GM18520 (cell line): ENCODE measurements at regions not wholly inside any gene's neighbourhood (a gene's known extent, or its start where the extent isn't known, plus 50 kb on each side); places are given as distances from the start of the nearest gene placed in this dataset.
"Not testable (repeated sequence)": the region's sequence is repeated elsewhere in the genome, so short reads cannot be mapped to it uniquely, and the experiment has no call there.

Experiments used
- ATAC-seq: cut with Tn5 transposase; IDR thresholded peaks from one replicate; pipeline ENCODE4 v1.9.1; 2021; ENCODE audit not compliant: unreplicated experiment

DNA sequence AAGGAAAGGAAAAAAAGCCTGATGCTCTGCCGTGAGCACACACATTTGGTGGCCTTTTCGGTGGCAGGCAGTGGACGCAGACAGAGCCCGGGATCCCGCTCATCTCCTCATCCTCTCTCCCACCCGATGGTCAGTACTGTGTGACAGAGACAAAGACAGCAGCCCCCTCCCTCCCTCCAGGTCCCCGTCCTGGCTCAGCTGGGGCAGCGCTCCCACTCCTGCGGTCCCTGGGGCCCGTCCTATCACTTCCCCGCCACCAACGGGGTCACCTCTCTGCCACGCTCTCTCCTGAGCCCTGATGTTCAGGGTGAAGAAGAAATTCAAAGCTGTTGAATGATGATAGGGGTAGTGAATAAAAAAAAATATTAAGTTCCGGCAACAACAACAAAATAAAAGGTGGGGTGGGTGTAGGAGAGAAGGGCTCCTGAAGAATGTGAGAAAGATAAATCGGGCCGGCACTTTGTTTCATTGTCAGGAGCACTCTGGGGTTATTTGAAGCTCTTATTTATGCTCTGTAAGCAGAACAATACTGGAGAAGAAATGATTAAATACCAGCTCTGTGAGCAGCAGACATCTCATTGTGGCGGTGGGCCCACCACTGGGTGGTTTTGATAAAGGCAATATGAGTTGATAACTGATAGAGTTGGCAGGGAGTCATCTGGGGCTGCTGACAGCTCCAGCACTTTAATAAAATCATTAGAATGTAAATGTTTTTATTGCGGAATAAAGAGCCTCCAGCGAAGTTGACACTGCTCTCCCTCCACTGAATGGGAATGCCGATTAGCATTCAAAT, 417.7 kb downstream of the IRX1 start:
- no peak for ATAC-seq

DNA sequence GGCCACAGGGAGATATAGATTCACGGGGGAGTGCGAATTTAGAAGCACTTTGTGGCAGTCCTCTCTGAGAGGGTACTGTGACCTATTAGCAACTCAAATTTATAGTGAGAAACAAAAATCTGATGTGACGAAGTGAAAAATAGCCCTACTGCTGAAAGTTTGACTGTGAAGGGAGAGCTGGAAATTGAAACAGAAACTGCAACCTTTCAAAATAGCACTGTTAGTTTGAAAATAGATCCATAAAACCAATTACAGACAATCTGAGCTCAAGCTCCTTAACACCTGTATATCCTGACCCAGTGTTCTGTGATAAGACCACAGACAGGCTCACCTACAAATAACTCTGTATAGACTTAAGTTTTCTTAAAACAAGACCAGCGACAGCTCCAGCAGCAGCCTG, 420.1 kb downstream of the IRX1 start:
- ATAC-seq, result no peak

DNA sequence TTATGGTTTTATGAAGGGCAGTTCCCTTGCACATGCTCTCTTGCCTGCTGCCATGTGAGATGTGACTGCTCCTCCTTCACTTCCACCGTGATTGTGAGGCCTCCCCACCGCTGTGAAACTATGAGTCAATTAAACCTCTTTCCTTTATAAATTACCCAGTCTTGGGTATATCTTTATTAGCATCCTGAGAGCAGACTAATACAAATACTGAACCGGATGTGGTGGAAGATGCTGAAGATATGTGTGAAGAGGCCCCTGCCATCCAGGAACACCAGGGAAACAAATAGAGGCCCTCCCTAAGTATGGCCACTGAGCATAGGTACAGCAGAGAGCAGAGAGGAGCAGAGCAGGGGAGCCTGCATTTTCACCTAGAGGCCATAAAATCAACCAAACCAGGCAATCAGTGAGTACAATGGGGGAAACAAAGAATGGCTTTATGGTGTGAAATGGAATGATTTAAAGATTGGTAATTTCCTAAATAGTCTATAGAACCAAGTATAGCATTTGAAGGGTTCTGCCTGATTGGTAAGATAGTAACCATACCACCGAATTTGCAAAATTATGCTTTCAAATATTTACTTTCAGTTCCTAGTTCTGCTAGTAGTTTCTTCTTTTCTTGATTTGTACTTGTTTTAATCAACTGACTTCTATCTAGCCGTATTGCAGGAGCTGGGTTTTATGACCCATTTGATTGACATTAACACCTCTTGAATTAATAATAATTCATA, 421.6 kb downstream of the IRX1 start:
- ATAC-seq, result no peak

DNA sequence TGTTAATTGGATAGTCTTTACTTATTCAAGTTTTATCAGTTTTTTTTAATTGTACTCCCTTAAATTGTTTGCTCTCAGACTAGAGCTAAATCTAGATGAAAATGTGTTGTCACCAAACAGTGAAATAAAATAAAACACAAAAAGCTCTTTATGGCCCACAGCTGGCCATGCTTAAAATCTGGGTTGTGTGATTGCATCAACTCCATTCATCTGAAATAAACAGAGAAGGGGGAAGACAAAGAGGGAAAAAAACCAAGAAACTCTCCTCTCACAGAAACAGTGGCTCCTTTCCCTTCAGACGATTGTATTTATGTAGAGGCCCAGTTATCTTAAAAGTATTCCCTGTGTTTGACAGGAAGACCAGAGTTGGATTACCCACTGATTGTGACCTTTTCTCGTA, 422.4 kb downstream of the IRX1 start:
- ATAC-seq, result no peak

DNA sequence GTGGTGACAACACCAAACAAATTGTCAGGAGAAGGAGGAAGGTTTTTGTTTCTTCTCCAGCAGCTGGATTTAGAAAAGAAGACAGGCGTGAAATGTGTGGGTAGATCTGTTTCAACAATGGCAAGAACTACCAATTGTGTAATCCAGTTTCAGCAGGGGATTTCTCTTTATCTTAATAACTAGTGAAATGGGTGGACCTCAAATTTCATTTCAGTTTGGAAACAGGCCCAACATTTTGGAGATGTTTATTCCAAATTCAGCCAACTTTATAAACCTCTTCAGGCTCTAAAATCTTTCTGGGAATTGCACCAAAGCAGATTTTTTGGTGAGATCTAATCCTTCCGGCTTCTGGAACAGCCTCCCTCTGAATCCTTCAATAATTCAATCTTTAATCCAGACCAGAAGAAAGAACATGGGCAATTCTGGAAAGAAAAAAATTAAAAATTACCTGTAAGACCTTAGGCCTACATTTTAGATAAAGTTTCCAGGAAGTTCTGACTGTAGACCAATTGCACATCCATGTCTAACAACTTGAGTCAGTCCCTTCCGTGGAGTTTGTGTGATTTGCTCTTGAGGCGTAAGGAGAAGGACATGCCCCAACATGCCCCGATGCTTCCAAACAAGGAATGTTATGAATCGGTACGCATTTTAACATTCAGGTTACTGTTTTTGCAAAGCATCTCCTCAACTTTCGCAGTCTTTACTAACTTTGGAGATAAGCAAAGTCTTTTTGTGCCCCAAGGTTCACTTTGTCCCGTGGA, 423.6 kb downstream of the IRX1 start:
- ATAC-seq, result no peak

DNA sequence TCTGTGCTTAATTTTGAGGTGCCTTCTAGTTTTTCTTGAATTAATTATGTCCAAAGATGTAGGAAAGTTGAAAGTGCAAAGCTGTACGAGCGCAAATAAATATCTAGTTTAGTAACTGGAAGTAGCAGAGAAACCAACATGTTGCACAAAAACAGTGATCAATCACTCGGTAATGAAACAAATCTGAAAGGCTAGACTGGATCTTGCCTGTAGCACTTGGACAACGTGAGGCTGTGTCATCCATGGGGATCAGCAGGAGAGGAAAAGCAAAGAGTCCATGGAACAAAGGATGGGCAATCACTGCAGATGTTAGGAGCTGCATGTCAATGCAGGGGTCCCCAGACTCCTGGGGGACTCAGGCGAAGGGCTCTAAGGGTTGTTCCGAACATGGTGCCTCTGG, 424.2 kb downstream of the IRX1 start:
- no peak for ATAC-seq

DNA sequence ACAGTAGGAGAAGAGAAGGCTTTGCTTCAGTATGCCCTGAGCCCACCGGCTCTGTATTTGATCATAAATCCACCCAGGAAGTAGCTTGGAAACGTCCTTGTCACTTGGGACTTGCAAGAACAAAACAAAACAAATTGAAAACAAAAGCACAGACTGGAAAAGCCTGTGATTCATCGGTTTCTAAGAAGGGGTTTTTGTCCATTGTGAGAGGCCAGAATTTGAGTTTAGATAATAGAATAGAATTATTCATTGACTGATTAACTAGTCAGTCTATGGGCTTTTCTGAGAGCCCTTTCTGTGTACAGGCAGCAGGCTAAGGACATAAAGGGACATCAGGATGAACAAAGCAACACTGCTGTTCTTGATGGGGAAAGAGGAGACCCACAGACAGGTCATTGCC, 424.8 kb downstream of the IRX1 start:
- no peak for ATAC-seq

DNA sequence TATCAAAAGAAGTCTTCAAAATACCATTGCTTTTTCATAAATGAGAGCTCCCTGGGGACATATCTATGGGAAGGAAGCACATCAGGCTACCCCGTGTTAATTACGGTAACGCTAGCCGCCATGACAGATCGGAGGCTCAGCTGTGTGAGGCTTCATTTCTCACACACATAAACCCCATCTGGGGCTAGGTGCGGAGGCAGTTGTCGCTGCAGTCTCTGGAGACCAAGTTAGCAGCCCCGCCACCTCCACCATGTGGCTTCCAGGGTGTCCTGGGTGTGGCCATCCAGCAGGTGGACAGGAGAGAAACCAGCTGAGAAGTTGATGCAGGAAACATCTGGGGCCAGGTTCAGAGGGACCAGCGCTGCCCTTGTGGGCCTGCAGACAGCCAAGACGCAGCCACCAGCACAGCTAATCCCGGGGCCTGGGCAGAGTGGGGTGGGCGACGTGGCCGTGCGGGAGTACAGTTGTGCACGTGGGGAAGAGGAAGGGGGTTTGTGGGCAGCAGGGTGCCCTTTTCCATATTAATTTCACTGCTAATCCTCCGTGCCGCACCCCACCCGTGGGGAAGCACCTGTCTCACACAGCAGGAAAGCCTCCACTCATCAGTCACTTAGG, 426.5 kb downstream of the IRX1 start:
- ATAC-seq, result no peak

DNA sequence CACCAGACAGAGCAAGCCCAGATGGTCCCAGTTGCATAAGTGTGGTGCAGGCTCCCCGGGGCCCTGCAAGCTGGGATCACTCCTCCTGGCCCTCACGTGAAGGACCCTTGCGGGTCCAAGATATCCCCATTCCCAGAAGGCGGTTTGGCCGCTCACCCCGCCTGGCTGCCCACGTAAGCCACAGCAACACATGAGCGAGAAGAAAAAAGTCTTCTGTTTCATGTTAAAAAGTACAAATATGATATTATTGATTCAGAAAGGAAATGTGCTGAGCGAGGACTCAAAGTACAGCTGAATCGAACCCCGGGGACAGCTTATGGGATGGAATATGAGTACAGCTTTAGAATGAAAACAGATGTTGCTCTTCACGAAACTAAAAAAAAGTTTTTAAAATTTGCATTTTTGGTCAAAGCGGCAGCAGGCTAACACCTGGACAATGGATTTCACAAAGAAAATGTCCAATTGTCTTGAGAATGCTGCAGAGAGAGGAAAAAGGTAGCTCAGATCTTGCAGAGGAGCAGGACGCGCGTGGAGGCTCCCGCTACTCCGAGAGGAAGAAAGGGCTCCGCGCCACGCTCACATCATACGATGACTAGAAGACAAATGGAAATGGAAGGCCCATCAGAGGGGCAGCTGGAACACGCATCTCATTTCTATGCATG, 427.6 kb downstream of the IRX1 start:
- no peak for ATAC-seq

DNA sequence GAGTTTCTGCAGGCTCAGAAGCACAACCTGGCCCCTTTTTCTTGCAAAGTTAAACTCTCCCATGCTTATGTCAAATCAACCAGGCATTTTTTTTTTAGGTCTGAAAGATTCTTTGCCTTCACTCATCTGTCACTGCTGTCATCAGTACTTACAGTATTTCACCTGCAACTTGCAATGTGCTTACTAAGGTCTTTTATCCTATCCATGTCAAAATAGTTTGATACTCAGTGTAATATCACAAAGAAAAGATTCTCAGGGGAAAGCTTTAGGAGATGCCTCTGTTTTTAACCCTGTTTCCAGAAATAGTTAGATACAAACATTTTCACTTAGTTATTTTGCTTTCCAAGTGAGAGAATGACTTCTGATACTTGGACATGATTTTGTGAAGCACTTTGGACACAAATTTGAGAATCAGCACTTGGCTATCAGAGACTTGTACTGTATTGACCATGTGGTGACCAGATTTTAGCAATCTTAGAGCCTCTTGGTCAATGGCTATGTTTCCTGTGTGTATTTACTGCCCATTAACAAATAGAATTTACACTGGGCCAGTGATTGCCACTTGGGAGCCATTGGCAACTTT, 428.2 kb downstream of the IRX1 start:
- ATAC-seq, result no peak

DNA sequence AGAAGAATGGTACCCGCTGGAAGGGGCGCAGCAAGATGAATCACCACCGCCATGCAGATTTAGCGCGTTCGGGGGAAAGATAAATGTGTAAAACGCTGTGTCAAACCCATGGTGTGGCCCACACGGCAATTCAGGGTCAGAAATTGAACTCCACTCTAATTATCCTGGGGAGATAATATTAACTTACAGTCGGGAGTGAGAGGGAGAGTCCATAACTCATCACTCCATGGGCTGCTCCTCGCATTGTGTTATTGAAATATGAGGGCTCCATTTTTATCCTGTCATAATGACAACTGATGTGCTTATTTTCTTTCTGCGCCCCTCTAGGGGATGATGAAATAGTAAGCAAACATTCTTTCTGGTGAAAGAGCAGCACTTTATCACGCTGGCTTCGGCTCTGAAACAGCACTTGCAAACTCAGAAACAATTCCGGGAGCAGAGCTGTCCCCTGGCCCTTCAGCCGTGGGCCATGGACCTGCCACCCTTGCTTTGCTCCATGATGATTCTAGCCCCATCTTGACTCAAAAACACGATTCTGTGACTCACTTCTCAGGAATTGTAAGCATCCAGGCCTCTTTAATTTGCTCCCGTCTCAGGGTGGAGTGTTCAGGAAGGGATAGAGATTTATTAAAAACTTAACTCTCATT, 431.6 kb downstream of the IRX1 start:
- no peak for ATAC-seq

DNA sequence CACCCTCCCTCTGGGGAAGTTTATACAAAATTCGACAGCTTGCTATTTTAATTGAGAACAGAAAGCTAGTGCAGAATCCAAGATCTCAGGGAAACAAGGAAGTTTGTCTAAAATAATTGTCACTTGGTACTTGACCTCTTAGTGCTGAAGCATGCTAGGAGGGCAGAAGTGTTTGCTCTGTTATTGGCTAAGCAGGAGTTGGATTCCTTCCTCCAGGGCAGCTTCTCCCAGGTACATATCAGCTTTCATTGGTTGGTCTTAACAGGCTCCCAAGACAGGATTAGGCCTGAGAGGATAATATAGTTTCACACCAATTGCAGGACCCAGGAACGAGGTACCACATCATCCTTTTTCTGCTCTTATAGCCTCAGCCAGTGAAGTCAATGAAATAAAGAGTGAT, 432.8 kb downstream of the IRX1 start:
- ATAC-seq, result no peak

DNA sequence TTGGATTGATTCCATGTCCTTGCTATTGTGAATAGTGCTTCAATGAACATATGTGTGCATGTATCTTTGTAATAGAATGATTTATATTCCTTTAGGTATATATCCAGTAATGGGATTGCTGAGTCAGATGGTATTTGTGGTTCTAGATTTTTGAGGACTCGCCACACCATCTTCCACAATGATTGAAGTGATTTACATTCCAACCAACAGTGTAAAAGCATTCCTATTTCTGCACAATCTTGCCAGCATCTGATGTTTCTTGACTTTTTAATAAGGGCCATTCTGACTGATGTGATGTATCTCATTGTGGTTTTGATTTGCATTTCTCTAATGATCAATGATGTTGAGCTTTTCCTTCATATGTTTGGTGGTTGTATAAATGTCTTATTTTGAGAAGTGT, 437.9 kb downstream of the IRX1 start:
- not testable (repeated sequence) for ATAC-seq

DNA sequence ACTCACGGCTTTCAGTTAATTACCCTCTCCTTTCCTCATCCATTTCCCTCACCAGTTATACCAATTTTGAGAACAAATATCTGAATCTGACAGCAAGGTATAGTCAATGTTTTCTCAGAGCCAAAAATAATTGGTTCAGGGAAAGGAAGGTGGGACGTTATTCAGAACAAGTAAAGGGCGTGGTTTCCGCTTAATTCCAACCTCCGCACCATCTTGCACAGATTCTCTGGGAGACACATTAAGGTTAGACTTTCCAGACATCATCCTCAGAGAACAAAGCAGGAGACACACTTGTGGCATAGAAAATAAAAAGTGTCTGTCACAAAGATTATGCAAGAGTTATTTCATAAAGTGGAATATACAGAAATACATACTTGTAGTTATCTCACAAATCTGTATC, 441.2 kb downstream of the IRX1 start:
- no peak for ATAC-seq

DNA sequence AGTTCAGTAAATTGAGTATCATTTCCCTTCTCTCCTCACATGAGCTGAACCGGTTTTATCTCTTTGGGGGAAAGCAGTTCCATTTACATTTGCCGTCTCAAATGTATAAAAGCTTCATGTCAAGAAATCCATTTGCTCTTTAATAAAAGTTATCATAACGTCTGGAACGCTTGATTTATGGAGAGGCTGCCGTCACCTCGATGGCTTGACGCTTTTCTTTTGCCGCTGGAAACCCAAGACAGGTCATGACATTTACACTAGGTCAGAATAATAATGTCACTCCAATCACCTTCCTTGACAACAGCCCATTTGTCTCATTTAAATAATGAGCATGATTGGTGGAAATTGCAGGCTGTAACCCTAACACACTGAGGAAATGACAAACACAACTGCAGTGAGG, 443.4 kb downstream of the IRX1 start:
- no peak for ATAC-seq

DNA sequence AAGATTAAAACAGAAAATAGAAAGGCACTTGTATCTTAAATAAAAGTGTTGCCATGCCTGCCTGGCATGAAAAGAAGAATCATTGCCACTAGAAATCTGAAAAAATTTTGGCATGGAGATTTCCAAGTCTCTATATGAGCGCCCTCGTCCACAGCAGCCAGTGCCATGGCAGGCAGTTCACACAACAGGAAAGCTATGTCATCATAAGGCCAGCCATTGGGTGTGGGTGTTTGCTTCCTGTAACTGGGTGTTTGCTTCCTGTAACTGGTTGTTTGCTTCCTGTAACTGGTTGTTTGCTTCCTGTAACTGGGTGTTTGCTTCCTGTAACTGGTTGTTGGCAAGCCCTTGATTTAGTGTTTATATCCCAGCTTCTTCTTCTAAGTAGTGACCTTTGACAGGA, 446.7 kb downstream of the IRX1 start:
- ATAC-seq, result no peak

DNA sequence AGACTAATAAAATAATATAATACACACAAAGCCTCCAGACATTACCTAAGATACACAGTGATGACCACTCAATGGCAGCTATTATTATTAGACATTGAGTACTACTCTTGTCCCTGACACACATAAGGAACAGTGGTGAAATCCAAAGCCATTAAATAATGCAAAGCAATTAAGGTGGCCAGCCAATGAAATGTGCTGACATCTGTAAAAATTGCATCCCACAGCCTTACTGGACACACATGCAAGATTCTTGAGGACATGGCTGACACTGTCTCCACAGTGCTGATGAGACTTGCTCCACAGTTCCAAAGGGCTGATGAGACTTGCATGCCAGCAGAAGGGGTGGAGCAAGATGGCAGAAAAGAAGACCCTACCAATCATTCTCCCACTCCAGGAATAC, 447.5 kb downstream of the IRX1 start:
- ATAC-seq, result no peak

DNA sequence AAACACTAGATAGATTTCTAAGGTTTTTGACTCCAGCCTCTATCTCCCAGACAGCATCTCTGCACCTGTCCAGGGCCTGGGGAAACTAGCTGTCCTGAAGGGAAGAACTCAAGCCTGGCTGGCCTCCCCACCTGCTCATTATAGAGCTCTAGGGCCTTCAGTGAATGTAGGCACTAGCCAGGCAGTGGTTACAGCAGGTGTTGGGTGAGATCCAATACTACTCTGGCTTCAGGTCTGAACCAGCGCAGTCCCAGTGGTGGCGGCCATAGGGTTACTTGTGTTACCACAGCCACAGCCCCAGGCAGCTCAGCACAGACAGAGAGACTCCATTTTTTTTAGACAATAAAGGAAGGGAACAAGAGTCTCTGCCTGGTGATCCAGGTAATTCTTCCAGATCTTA, 449.2 kb downstream of the IRX1 start:
- ATAC-seq, result no peak

DNA sequence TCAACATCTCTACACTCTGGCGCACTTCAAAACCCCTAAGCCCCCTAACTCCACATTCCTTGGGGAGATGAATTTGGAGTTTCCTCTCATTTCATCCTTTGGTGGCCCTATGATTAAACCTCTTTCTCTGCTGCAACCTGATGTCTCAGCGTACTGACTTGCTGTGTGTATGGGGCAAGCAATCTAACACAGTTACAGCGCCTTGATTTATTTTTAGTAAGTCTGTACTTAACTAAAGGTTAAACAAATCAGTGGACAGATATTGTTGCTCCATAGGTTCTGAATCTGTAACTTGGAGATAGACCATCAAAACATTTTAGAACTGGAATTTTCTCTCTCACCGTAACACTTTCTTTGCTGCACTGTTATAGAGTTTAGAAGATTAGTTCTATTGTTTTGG, 452.8 kb downstream of the IRX1 start:
- ATAC-seq, result no peak

DNA sequence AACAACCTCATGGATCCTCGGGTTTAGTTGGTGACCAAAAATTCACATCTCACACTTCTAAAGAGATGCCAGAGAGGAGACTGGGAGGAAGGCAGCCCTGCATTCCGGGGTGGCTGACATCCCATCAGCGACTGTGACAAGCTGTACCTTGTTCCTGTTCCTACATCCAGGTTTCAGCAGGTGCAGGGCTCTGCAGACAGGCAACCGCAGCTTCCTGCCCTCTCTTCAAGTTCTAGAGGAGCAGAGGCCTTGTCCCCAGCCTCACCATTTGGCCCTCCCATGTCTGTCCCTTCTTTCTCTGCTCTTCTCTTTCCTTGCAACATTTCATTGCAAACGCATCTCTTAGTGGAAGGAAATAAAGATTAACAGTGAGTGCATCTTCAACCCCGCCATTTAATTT, 454.6 kb downstream of the IRX1 start:
- no peak for ATAC-seq
